ENCODE measurements at regions not wholly inside any gene's neighbourhood (a gene's known extent, or its start where the extent isn't known, plus 50 kb on each side); places are given as distances from the start of the nearest gene placed in this dataset.
"Not testable (repeated sequence)": the region's sequence is repeated elsewhere in the genome, so short reads cannot be mapped to it uniquely, and the experiment has no call there.

GRCh38 chr2:185337033-185337432 lies 401.6 kb upstream of the FSIP2 start:
- intact Hi-C loops (cut with micrococcal nuclease) = no loop called here
- ATAC-seq (no peak), DNase-seq (no peak)

GRCh38 chr2:185338104-185338503 lies 400.5 kb upstream of the FSIP2 start:
- DNase-seq (no peak), ATAC-seq (no peak)
- intact Hi-C loops (cut with micrococcal nuclease) = no loop called here

GRCh38 chr2:185347445-185347844 lies 391.2 kb upstream of the FSIP2 start:
- intact Hi-C loops (cut with micrococcal nuclease) = no loop called here
- ATAC-seq (no peak), DNase-seq (no peak)

- ATAC-seq (no peak), DNase-seq (no peak)
- intact Hi-C loops (cut with micrococcal nuclease) = no loop called here
Measured at GRCh38 chr2:185360776-185361175, 377.8 kb upstream of the FSIP2 start.

GRCh38 chr2:185372188-185372587 lies 366.4 kb upstream of the FSIP2 start:
- DNase-seq (no peak), ATAC-seq (no peak)
- intact Hi-C loops (cut with micrococcal nuclease) = no loop called here

- DNase-seq (no peak), ATAC-seq (no peak)
- intact Hi-C loops (cut with micrococcal nuclease) = no loop called here
Measured at GRCh38 chr2:185373229-185373628, 365.4 kb upstream of the FSIP2 start.

- intact Hi-C loops (cut with micrococcal nuclease) = no loop called here
Measured at GRCh38 chr2:185374878-185375277, 363.7 kb upstream of the FSIP2 start.

GRCh38 chr2:185375731-185376130 lies 362.9 kb upstream of the FSIP2 start:
- intact Hi-C loops (cut with micrococcal nuclease) = no loop called here
- DNase-seq (no peak), ATAC-seq (no peak)

More at GRCh38 chr2:185374878-185375277, 363.7 kb upstream of the FSIP2 start:
- ATAC-seq (no peak), DNase-seq (no peak)

GRCh38 chr2:185381631-185382030 lies 357.0 kb upstream of the FSIP2 start:
- intact Hi-C loops (cut with micrococcal nuclease) = no loop called here
- DNase-seq (no peak), ATAC-seq (no peak)

- ATAC-seq (no peak), DNase-seq (no peak)
- intact Hi-C loops (cut with micrococcal nuclease) = no loop called here
Measured at GRCh38 chr2:185384822-185385560, 353.6 kb upstream of the FSIP2 start.

GRCh38 chr2:185388226-185388625 lies 350.4 kb upstream of the FSIP2 start:
- intact Hi-C loops (cut with micrococcal nuclease) = no loop called here
- DNase-seq (no peak), ATAC-seq (no peak)

- ATAC-seq = no peak
- intact Hi-C loops (cut with micrococcal nuclease) = no loop called here
- no peak for DNase-seq
Measured at GRCh38 chr2:185391543-185391942, 347.1 kb upstream of the FSIP2 start.

- DNase-seq (no peak), ATAC-seq (no peak)
- intact Hi-C loops (cut with micrococcal nuclease) = no loop called here
Measured at GRCh38 chr2:185393091-185393490, 345.5 kb upstream of the FSIP2 start.

- ATAC-seq (no peak), DNase-seq (no peak)
- intact Hi-C loops (cut with micrococcal nuclease) = no loop called here
Measured at GRCh38 chr2:185402474-185402873, 336.1 kb upstream of the FSIP2 start.

GRCh38 chr2:185404578-185404977 lies 334.0 kb upstream of the FSIP2 start:
- intact Hi-C loops (cut with micrococcal nuclease) = no loop called here
- DNase-seq = no peak
- no peak for ATAC-seq

- ATAC-seq (no peak), DNase-seq (no peak)
- intact Hi-C loops (cut with micrococcal nuclease) = no loop called here
Measured at GRCh38 chr2:185417111-185417510, 321.5 kb upstream of the FSIP2 start.

GRCh38 chr2:185417688-185418087 lies 320.9 kb upstream of the FSIP2 start:
- DNase-seq = no peak
- no peak for ATAC-seq
- intact Hi-C loops (cut with micrococcal nuclease) = no loop called here

GRCh38 chr2:185424958-185425629 lies 313.5 kb upstream of the FSIP2 start:
- ATAC-seq; DNase-seq; intact Hi-C loops (cut with micrococcal nuclease): not testable (repeated sequence)

- intact Hi-C loops (cut with micrococcal nuclease) = no loop called here
- ATAC-seq (no peak), DNase-seq (no peak)
Measured at GRCh38 chr2:185428000-185428399, 310.6 kb upstream of the FSIP2 start.

GRCh38 chr2:185433824-185434223 lies 304.8 kb upstream of the FSIP2 start:
- no peak for ATAC-seq
- intact Hi-C loops (cut with micrococcal nuclease) = no loop called here
- no peak for DNase-seq

GRCh38 chr2:185436787-185437372 lies 301.7 kb upstream of the FSIP2 start:
- no peak for ATAC-seq
- no peak for DNase-seq
- intact Hi-C loops (cut with micrococcal nuclease) = no loop called here

Measured in left ventricle myocardium superior (tissue), 1 donor.